NCI-H226 (cell line): ENCODE measurements at regions not wholly inside any gene's neighbourhood (a gene's known extent, or its start where the extent isn't known, plus 50 kb on each side); places are given as distances from the start of the nearest gene placed in this dataset.
A peak's percentile ranks its signal among the peaks of the same experiment; 100 is the strongest.

ENCODE experiments used
- DNase-seq: peaks from one replicate; pipeline ENCODE4 v3.0.0-alpha.2; 2015

DNA sequence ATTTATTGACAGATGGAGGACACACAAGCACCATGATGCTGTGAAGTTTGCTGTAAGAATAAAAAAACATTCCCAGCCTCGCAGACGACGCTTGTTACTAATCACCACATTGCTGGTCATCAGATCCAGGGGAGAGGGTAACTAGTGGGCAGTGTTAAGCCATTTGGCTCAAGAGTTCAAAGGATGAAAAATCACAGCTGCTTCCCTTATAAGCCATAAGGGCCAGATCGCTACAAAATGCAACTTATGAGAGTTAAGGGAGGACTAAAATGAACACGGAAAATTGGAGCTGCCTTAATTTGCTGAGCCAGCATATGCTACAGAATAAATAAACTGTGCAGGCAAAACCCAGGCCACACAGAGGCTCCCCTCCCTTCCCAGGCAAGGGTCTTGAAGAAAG lies 522.6 kb downstream of the TDRD15 start:
- no peak for DNase-seq

DNA sequence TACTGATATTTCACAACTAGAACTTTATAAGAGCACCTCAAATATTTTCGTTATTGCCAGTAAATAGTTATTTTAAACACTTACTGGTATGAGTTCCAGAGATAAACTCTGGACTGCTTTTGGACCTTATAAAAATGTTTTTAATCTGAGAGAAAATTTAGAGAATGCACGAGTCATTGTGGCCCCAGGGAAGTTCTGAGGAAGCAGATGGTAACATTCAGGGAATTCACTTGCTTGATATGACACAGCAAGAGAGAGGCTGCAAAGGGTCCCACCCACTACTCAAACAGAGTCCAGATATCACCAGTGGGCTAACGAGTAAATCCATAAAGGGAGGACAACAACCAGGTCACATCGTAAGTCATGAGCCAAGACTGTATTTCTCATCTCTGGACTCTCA lies 526.8 kb downstream of the TDRD15 start:
- DNase-seq: peak; percentile 72

DNA sequence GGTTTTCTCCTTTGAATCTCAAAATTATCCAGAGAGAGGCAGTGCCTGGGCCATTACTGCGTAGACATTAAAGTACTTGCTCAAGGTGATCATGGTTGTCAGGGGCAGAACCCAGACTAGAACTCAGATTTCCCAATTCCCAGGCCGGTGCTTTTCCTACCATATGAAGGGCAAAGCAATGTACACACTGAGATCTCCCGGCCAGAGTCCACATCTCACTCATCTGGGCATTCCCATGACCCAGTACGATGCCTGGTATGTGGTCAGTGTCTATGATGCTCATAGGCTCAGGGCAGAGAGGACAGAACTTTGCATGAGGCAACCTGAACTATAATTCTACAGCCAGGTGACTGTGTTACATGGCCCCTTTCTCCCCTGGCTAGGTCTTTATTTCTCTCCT lies 531.4 kb downstream of the TDRD15 start:
- no peak for DNase-seq

DNA sequence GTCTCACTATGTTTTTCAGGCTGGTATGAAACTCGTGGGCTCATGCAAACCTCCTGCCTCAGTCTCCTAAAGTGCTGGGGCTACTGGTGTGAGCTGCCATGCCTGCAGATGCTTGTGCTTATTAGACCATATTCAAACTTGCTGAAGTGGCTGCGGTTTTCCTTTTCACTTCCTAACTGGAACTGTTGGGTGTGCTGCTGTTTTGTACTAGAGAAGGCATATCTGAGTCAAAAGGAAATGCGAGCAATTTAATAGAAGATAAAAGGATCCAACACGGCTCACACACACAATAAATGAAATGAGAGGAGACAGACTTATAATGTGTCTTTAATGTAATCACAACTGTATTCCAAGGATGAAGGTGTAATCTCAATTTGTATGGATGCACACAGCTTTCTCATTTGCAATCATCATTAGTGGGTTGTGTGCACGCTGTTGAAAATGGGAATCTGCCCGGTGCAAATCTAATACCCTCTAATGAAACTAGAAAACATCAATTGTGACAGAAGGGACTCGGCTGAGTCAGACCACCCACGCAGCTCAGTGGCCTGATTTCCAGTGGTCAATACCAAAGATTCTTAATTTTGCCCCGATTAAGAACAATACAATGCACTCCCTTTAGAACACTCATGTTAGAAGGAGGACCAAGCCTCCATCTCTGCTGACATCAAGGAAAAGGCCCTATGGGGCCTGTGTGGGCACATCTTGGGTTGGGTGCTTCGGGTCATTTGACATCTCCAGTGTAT lies 532.7 kb downstream of the TDRD15 start:
- DNase-seq: no peak

DNA sequence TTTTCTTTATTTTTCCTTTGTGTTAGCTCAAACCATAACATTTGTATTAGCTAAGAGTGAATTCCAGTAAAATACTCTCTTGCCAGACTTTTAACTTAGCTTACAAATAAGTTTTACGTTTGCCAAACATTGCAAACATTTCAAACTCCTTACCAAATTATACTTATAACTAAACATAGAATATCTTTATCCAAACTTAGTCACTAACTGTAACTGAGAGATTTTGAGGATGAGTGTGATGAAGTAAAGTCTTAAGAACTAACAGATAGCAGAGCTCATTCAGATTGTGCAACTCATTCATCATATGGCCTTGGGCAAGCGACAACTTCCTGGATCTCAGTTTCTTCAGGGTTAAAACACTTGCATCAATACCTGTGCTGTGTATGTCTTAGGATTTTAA lies 533.7 kb downstream of the TDRD15 start:
- peak; percentile 47 for DNase-seq

DNA sequence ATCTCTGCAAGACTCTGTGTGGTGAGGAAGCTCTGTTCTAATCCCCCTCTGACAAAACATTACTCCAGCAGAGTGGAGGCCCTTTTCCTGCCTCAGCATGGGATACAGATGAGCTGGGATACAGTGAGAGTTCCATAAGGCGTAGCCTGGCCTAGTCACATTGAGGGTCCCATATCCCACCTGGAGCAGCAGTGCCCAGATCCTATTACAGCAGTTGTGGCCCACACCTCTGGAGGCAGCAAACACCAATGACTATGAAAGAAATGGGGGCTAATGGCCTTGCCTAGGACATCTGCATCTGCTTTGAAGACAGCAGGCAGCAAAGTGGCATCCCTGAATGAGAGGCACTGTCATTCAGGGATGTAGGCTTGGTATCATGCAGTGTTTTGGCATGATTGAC lies 534.5 kb downstream of the TDRD15 start:
- no peak for DNase-seq

DNA sequence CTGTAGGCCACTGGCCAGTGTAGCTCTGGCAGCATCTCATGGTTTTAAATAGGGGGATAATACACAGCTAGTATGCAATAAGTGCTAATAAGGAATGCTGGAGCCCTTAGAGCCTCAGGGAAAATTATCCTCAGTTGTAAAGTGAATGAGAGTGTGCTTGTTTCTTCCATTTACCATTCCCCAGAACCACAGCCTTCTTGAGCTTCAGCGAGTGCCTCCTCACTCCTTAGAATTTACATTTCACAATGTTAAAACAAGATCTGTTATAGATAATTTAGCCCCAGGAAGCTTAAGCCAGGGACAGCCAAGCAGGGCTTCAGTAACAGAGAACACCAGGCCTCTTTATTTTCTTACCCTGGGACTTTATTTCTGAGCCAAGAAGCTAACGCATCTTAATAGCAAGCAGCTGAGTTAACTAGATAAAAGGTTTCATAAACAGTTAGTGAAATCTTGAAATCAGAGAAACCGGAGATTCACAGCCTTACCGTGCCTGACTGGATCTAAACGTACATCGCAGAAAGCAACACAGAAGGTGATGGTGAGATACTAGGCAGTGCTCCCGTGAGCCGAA lies 535.2 kb downstream of the TDRD15 start:
- DNase-seq: no peak

DNA sequence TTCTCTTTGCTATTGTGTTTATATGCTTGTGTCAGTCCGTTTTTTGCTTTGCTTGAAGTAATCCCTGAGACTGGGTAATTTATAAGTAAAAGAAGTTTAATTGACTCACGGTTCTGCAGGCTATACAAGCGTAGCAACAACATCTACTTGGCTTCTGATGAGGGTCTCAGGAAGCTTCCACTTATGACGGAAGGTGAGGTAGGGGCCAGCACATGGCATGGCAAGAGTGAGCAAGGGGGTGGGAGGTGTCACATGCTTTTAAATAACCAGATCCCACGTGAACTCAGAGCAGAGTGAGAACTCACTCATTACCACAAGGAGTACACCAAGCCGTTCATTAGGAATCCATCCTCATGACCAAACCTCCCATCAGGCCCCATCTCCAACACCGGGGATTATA lies 540.3 kb downstream of the TDRD15 start:
- no peak for DNase-seq

DNA sequence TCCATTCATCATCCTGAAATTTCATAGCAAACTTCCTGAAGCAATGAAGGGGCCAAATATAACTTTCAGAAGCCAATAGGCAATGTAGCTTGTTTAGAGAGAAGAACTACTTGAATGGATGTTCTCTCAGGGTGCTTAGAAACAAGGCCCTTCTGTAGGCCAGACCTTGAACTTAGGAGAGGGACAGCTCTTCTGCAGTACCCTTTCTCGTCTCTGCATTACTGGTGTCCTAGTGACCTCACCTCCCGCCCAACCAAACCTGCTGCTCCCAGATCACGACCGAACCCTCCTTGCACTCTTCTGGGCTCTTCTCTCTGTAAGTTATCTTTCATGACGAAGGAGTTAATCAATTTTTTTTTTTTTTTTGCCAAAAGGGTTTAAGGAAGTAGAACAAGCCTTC lies 543.9 kb downstream of the TDRD15 start:
- no peak for DNase-seq

DNA sequence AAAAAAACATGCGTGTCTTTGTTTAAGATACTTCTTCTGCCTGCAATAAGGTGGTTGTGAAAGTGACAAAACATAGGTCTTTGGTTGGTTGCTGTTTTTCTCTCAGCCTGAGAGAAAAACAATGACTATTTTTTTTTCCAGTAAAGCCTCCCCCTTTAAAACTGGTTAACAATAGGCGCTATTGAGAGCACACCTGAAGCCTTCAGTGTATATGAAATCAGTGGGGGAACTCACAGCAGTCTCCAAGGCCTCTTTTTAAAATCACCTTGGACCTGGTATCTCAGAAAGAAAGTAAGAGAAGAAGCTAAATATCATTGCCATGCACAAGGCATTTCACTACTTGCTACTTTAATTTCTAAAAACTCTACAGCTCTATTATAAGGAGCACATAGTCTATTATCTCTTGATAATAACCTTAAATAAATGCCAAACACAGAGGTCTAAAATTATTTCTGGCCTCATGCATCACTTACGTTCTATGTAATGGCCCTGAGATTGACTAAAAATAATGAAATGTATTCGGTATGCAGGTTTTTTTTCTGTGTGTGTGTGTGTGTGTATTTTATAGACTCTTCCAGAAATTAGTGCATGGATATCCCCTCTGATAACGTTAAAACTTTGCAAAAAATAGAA lies 544.4 kb downstream of the TDRD15 start:
- no peak for DNase-seq

DNA sequence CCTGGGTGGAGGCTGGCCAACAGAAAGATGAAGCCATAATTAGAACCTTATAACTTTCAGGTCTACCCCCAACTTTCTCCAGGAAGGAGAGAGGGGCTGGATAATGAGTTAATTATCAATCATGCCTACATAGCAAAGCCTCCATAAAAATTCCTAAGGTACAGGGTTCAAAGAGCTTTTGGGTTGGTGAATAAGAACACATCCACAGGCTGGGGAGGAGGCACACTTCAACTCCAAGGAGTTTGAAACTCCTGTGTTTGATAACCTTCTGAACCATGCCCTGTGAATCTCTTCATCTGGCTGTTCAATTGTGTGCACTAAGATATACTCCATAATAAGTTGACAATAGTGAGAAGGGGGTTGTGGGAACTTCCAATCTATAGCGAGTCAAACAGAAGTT lies 552.3 kb downstream of the TDRD15 start:
- DNase-seq: no peak

DNA sequence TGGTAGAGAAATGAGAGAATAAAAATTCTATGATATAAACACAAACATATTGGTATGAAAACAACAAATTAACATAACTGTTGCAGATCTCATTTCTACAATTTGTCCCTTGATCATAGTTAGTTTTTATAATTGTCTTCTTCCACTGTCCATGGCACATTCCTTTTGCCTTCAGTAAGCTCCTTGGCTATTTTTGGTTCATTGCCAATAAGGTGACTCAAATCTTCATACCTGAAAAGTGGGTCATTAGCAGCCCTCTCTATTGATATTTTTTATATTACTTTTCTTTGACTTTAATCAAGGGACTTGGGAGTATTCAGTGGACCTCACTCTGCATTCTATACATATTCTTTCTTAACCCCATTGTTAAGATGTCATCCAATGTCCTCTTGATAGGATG lies 552.9 kb downstream of the TDRD15 start:
- peak; percentile 47 for DNase-seq

DNA sequence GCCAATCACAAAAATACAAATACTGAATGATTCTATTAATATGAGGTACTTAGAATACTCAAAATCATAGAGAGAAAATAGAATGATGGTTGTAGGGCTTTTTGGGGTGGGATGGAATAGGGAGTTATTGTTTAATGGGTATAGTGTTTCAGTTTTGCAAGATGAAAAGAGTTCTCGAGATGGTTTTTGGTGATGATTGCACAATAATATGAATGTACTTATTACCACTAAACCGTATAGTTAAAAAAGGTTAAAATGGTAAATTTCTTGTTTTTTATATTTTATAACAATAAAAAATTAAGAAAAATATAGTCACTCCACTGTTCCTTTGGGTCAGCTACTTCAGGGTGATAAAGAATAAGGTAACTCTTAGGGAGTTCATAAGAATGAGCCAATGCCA lies 560.1 kb downstream of the TDRD15 start:
- no peak for DNase-seq

DNA sequence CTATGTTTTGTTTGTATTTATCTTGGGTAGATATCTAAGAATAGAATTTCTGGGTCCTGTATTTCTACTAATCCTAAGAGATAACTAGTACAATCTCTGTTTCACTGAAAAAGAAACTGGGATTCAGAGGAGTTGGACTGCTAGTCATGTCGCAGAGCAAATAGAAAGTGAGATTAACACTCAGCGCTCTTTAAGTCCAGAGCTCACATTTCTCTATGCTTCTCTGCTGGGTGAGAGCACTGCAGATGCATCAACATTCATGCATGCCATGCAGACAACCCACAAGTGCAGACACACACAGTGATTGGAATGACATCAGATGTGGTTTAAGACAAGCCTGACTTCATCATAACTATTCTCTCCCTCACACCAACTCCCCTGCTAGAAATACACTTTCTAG lies 563.8 kb downstream of the TDRD15 start:
- no peak for DNase-seq

DNA sequence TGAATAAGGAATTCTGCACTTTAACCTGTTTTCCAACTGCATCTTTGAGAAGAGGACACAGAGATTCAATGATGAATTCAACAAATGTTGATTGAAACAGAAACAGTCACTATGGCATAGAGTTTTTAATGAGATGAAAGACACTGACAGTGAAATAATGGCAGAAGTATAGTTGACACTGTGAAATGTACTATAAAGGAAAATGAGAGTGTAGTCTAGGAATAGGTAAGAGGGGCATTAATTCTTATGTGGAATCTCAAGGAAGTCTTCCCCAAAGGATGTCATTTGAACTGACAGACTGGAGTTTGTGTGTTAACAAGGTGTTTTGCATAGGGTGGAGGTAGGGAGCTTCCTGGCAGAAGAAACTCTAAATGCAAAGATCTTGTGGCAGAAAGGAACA lies 566.2 kb downstream of the TDRD15 start:
- no peak for DNase-seq

DNA sequence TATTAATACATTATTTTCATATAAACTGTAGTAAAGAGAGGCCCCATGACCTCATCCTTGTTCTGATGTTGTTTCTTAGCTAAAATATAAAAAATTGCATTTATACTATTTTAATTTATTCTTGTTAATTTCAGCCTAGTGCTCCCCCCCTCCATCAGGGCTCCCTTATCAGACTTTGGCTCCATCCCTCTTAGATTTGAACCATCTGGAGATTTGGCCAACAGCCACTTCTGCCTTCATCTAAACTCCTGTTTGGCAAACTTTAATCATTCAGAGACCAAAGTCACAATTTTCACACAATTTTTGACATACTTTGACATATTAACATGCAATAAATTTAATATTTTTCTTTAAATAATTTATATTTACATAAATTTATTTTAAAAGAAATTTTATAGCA lies 569.3 kb downstream of the TDRD15 start:
- no peak for DNase-seq

DNA sequence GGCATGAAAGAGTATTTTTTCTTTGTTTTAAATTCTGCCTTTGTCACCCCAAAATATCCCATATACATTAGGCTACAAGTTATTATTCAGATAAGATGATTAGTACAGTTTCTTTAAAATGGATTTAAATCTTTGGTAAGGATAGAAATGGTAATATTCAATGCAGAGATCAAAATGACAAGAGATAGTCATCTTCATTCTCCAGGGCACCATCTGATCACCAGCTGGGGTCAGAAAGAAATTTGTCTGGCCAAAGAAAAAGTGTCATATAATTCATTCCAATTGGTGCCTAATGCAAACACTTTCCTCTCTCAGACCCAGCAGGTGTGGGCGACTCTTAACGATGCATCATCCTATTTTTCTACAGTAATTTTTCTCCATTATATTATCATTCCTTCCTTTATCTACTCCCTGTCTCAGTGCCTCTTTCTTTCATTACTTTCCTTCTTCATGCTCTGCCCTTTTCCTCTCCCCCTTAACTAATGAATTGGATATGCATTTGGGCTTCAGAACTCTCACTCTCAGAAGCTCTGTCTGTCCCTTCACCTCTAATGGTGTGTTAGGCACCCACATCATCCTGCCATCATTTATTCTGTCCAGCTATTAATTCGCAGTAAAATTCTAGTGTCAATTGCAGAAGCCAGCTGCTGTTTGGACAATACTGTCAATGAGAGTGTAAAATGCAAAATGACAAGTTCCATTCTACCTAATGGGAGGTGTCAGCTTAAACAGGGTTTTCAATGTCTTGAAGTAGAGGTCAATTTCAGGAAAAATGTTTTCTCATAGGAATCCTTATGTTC lies 570.5 kb downstream of the TDRD15 start:
- DNase-seq: no peak

DNA sequence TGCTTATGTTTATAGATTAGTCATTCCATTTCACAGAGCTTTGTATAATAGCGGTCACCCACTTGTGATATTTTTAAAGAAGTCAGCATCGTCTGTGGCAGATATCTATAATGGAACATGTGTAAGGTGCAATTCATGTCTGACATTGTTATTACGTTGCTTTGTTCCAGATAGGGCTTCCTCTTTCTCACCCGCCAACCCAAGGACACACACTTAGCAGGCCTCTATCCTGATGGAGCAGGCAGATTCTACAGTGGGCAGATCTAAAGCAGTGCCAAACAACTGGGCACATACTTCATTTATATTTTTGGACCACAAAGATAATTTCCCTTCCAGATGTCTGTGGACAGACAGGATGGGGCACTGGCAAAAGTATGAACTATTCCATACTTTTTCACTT lies 573.1 kb downstream of the TDRD15 start:
- DNase-seq: no peak

DNA sequence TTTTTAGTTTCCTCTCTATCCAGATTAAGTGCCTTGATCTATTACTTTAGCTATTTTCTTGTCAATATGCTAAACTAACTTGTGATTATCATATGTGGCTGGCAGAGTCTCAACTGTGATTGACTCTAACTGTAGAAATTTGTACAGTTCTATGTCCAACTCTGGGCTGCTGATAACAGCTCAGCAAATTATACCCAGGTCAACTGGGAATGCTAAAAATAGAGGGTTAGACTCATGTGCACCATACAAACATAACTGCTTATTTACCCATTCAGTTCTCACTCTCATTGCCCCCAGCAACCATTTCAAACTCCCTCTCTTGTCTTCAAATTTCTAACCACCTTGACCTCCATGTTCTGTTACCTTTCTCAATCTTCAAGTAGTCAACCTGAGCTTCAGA lies 576.9 kb downstream of the TDRD15 start:
- DNase-seq: no peak

DNA sequence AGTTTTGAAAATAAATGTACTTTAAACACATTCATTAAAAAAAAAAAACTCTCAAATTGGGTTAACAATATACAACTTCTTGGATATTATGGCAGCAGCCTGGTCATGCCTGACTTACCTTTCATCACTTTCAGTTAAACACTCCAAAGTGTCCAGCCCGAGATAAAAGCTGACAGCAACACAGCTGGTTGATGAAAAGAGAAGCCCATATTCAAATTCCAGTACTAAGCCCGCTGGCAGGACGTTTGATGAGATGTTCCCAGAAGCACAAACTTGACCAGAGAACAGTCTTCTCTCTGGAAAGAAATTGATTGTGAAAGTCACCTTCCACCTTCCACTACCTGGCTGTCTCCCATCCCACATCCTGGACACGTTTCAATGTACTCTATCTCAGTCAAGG lies 586.3 kb downstream of the TDRD15 start:
- DNase-seq: no peak

DNA sequence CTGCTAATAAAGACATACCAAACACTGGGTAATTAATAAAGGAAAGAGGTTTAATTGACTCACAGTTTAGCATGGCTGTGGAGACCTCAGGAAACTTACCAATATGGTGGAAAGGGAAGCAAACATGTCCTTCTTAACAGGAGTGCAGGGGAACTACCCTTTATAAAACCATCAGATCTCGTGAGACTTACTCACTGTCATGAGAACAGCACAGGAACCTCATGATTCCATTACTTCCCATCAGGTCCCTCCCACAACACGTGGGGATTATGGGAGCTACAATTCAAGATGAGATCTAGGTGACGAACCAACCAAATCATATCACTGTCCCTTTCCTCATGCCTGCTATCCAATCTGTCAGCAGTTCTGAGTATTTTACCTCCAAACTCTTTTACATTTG lies 586.7 kb downstream of the TDRD15 start:
- DNase-seq: no peak

DNA sequence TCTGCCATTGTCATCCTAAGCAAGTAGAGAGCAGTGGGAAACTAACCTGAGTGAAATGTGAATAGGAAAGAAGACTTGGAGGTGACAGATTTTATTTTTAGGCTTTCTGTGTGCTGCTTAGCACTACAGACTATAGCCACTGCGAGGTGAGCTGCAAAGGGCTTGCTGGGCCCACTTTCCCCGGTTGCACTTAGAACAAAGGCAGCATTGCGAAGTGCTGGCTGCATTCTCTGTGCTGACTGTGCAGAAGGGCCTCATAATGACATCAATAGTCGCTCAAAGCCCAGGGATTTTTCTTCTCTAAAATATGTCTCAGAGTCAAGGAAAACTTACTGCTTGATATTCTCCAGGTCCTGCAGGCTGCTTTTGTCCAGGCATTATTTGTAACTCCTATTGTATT lies 592.1 kb downstream of the TDRD15 start:
- DNase-seq: no peak

DNA sequence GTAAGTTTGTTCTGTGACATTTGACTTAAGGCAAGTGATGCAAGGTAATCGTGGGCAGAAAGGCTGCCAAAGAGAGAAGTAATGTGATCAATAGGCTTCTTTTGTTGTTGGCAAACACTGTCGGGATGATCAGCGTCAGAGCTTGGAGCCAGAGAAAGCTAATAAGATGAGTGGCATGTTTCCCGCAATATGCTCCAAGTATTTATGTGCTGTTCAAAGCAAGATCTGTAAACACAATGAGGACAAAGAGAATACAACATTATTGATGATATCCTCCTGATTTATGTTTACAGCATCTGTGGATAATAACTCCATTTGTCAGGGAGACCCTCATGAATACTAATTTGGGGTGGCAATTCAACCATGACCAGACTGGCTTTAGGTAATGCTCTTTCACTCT lies 603.3 kb downstream of the TDRD15 start:
- no peak for DNase-seq

DNA sequence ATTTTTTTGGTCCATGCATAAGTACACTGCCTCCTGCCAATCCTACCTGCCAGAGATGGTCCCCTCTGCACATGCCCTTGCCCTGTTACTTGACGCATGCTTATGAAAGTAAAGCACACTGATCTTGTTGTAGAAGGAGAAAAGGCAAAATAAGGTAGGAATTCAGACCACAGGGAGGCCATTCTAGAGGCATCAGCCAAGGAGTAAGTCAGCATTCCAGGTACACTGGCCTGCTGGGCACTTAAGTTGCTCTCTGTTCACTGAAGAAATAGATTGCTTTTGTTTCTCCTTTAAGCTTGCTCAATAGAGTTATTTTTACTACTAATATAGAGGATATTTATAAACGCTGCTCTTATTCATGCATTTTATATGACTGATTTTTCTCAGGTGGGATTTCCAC lies 604.4 kb downstream of the TDRD15 start:
- DNase-seq: no peak
